WTC11 (cell line): ENCODE measurements at regions not wholly inside any gene's neighbourhood (a gene's known extent, or its start where the extent isn't known, plus 50 kb on each side); places are given as distances from the start of the nearest gene placed in this dataset.
A peak's percentile ranks its signal among the peaks of the same experiment; 100 is the strongest.

Source experiments
- ATAC-seq: fragments of 200-7000 bp; cut with Tn5 transposase; 2 replicates; pipeline ENCODE4 v1.10.0; 2021; ENCODE audit warnings: mild to moderate bottlenecking, moderate library complexity
- CTCF ChIA-PET: fragments of 300-600 bp; sonication (Branson Sonifier 250); formaldehyde crosslinking; loops from one replicate; lab custom pipeline; 2021; ENCODE audit warnings: antibody characterized with exemption; lab: Charles Lee
- POLR2A ChIA-PET: fragments of 350-600 bp; sonication (Branson Sonifier 250); formaldehyde crosslinking; loops from one replicate; lab custom pipeline; 2021; ENCODE audit warnings: antibody characterized with exemption; lab: Charles Lee
- DNase-seq: peaks from one replicate; pipeline ENCODE4 v3.0.0; 2021; ENCODE audit warnings: low spot score
- H3K27ac Mint-ChIP-seq: 2 replicates; pipeline ENCODE4 v1.8.0; 2021; ENCODE audit warnings: mixed read lengths
- H3K27me3 Mint-ChIP-seq: 2 replicates; pipeline ENCODE4 v1.8.0; 2021; ENCODE audit warnings: low read depth, mild to moderate bottlenecking, moderate library complexity, mixed read lengths
- H3K36me3 Mint-ChIP-seq: 2 replicates; pipeline ENCODE4 v1.8.0; 2021; ENCODE audit warnings: mixed read lengths
- H3K4me1 Mint-ChIP-seq: 2 replicates; pipeline ENCODE4 v1.8.0; 2022; ENCODE audit warnings: mixed read lengths
- H3K4me3 Mint-ChIP-seq: 2 replicates; pipeline ENCODE4 v1.8.0; 2021; ENCODE audit warnings: mild to moderate bottlenecking, moderate library complexity, mixed read lengths
- H3K9me3 Mint-ChIP-seq: 2 replicates; pipeline ENCODE4 v1.8.0; 2021; ENCODE audit warnings: mixed read lengths
- ATF1 ChIP-seq: sonication (generic); formaldehyde crosslinking; IDR thresholded peaks from 2 replicates; pipeline ENCODE4 v1.8.1; 2023; ENCODE audit warnings: mild to moderate bottlenecking, moderate library complexity, missing genetic modification reagents
- ATF2 ChIP-seq: sonication (generic); formaldehyde crosslinking; IDR thresholded peaks from 2 replicates; pipeline ENCODE4 v1.8.1; 2022; ENCODE audit warnings: low read depth, missing genetic modification reagents, borderline replicate concordance
- ATF6 ChIP-seq: sonication (generic); formaldehyde crosslinking; IDR thresholded peaks from 2 replicates; pipeline ENCODE4 v1.8.1; 2023; ENCODE audit warnings: mild to moderate bottlenecking, missing genetic modification reagents
- CTCF ChIP-seq: fragments of 200-600 bp; IDR thresholded peaks from 2 replicates; pipeline ENCODE4 v1.8.0; 2022; ENCODE audit warnings: antibody characterized with exemption
- E2F1 ChIP-seq: sonication (generic); formaldehyde crosslinking; IDR thresholded peaks from 2 replicates; pipeline ENCODE4 v1.8.0; 2022; ENCODE audit warnings: mild to moderate bottlenecking, missing genetic modification reagents
- ERG ChIP-seq: fragments of 250-450 bp; sonication (Bioruptor Pico); IDR thresholded peaks from 2 replicates; pipeline ENCODE4 v1.8.0; 2021; ENCODE audit warnings: mild to moderate bottlenecking
- ESRRA ChIP-seq: sonication (generic); formaldehyde crosslinking; IDR thresholded peaks from 2 replicates; pipeline ENCODE4 v1.8.1; 2022; ENCODE audit warnings: mild to moderate bottlenecking, missing genetic modification reagents, borderline replicate concordance
- FOXK1 ChIP-seq: sonication (generic); formaldehyde crosslinking; IDR thresholded peaks from 2 replicates; pipeline ENCODE4 v1.8.0; 2022; ENCODE audit warnings: mild to moderate bottlenecking, moderate library complexity, missing genetic modification reagents
- FOXP1 ChIP-seq: sonication (generic); formaldehyde crosslinking; IDR thresholded peaks from 2 replicates; pipeline ENCODE4 v1.8.0; 2022; ENCODE audit warnings: missing genetic modification reagents, mild to moderate bottlenecking, moderate library complexity, borderline replicate concordance
- FOXP4 ChIP-seq: sonication (generic); formaldehyde crosslinking; IDR thresholded peaks from 2 replicates; pipeline ENCODE4 v1.8.0; 2022; ENCODE audit warnings: mild to moderate bottlenecking, missing genetic modification reagents
- MAX ChIP-seq: sonication (generic); formaldehyde crosslinking; IDR thresholded peaks from 2 replicates; pipeline ENCODE4 v1.8.0; 2022; ENCODE audit warnings: mild to moderate bottlenecking, missing genetic modification reagents
- NR1H2 ChIP-seq: sonication (generic); formaldehyde crosslinking; IDR thresholded peaks from 2 replicates; pipeline ENCODE4 v1.9.0; 2021; ENCODE audit warnings: mild to moderate bottlenecking, moderate library complexity, missing genetic modification reagents
- NR3C1 ChIP-seq: sonication (generic); formaldehyde crosslinking; conservative IDR thresholded peaks from 2 replicates; pipeline ENCODE4 v1.8.1; 2023; ENCODE audit warnings: low read depth, mild to moderate bottlenecking, missing genetic modification reagents
- SMAD3 ChIP-seq: sonication (generic); formaldehyde crosslinking; IDR thresholded peaks from 2 replicates; pipeline ENCODE4 v1.8.0; 2022; ENCODE audit warnings: missing genetic modification reagents, mild to moderate bottlenecking, borderline replicate concordance
- STAT6 ChIP-seq: sonication (generic); formaldehyde crosslinking; conservative IDR thresholded peaks from 2 replicates; pipeline ENCODE4 v1.8.1; 2023; ENCODE audit warnings: mild to moderate bottlenecking, low read depth, missing genetic modification reagents, moderate library complexity
- TEAD1 ChIP-seq: sonication (generic); formaldehyde crosslinking; IDR thresholded peaks from 2 replicates; pipeline ENCODE4 v1.8.0; 2022; ENCODE audit warnings: mild to moderate bottlenecking, missing genetic modification reagents
- TP53 ChIP-seq: sonication (generic); formaldehyde crosslinking; IDR thresholded peaks from 2 replicates; pipeline ENCODE4 v1.8.1; 2023; ENCODE audit warnings: mild to moderate bottlenecking, missing genetic modification reagents
- USF1 ChIP-seq: sonication (generic); formaldehyde crosslinking; IDR thresholded peaks from 2 replicates; pipeline ENCODE4 v1.8.0; 2022; ENCODE audit warnings: mild to moderate bottlenecking, missing genetic modification reagents
- ZNF138 ChIP-seq: sonication (generic); formaldehyde crosslinking; conservative IDR thresholded peaks from 2 replicates; pipeline ENCODE4 v1.8.1; 2022; ENCODE audit warnings: mild to moderate bottlenecking, moderate library complexity, missing genetic modification reagents

- TF ChIP-seq ATF6 (CRISPR knock-in tag): no peak
Observed at GRCh38 chr13:103443604-103444003, 377.4 kb upstream of the SLC10A2 start (continued).

GRCh38 chr13:103437651-103438050, 371.4 kb upstream of the SLC10A2 start:
- no peak for ATAC-seq
- H3K9me3 Mint-ChIP-seq: no peaks in the 10 kb centered on the region
- ChIA-PET CTCF (no interaction called here), POLR2A (no interaction called here)
- no peaks in the 10 kb centered on the region for H3K36me3 Mint-ChIP-seq
- H3K4me1 Mint-ChIP-seq: peaks cover 33% of the 10 kb centered on the region
- H3K4me3 Mint-ChIP-seq: no peak overlapping the region
- no peak overlapping the region for H3K27ac Mint-ChIP-seq
- DNase-seq: no peak
- TF ChIP-seq NR3C1 (CRISPR knock-in tag): no peak
- TF ChIP-seq NR1H2 (CRISPR knock-in tag): no peak
- TF ChIP-seq STAT6 (CRISPR knock-in tag): no peak
- no peak for TF ChIP-seq USF1 (CRISPR knock-in tag)
- TF ChIP-seq ERG (CRISPR knock-in tag): no peak
- no peak for TF ChIP-seq FOXP4 (CRISPR knock-in tag)
- H3K27me3 Mint-ChIP-seq: no peaks in the 10 kb centered on the region

- no peaks in the 10 kb centered on the region for H3K36me3 Mint-ChIP-seq
- ChIA-PET CTCF (no interaction called here), POLR2A (no interaction called here)
- no peak overlapping the region for H3K4me3 Mint-ChIP-seq
- H3K9me3 Mint-ChIP-seq: no peaks in the 10 kb centered on the region
- H3K4me1 Mint-ChIP-seq: peaks cover 36% of the 10 kb centered on the region
- no peaks in the 10 kb centered on the region for H3K27me3 Mint-ChIP-seq
- no peak overlapping the region; the same call in 1 of the 2 replicates for H3K27ac Mint-ChIP-seq
- DNase-seq: peak; percentile 37
- ATAC-seq: peak; percentile 90
- TF ChIP-seq ESRRA (CRISPR knock-in tag) (no peak), TP53 (CRISPR knock-in tag) (no peak), ATF2 (CRISPR knock-in tag) (no peak), ZNF138 (CRISPR knock-in tag) (0 out of 2 replicates have a peak, but pooled peaks have one; percentile 26), CTCF (no peak), FOXK1 (CRISPR knock-in tag) (no peak), SMAD3 (CRISPR knock-in tag) (no peak), MAX (peak; percentile 68), TEAD1 (CRISPR knock-in tag) (peak; percentile 76), ATF1 (CRISPR knock-in tag) (no peak), E2F1 (CRISPR knock-in tag) (0 out of 2 replicates have a peak, but pooled peaks have one; percentile 25), FOXP1 (0 out of 2 replicates have a peak, but pooled peaks have one; percentile 31)
Observed at GRCh38 chr13:103436057-103436654, 369.9 kb upstream of the SLC10A2 start.
